ENCODE measurements at regions not wholly inside any gene's neighbourhood (a gene's known extent, or its start where the extent isn't known, plus 50 kb on each side); places are given as distances from the start of the nearest gene placed in this dataset.
"Not testable (repeated sequence)": the region's sequence is repeated elsewhere in the genome, so short reads cannot be mapped to it uniquely, and the experiment has no call there.

- Histone ChIP-seq H3K36me3 (no peaks in the 10 kb centered on the region), H3K27me3 (no peaks in the 10 kb centered on the region), H3K4me3 (no peak overlapping the region), H3K27ac (no peak overlapping the region), H3K9me3 (no peaks in the 10 kb centered on the region), H3K4me1 (no peaks in the 10 kb centered on the region)
- intact Hi-C loops (cut with DNase I; ENCODE audit: low total_unique reads) (no loop called here), in situ Hi-C loops (cut with MboI; ENCODE audit: low sequenced_read_pairs in 4 of 4) (loop anchor here in 1 of 4 donors (10.0 kb wide), 1 partner anchor 65 kb away; no protein-coding TSS in a partner anchor)
- ATAC-seq (no peak), DNase-seq (no peak)
- TF ChIP-seq, protein P1, sequence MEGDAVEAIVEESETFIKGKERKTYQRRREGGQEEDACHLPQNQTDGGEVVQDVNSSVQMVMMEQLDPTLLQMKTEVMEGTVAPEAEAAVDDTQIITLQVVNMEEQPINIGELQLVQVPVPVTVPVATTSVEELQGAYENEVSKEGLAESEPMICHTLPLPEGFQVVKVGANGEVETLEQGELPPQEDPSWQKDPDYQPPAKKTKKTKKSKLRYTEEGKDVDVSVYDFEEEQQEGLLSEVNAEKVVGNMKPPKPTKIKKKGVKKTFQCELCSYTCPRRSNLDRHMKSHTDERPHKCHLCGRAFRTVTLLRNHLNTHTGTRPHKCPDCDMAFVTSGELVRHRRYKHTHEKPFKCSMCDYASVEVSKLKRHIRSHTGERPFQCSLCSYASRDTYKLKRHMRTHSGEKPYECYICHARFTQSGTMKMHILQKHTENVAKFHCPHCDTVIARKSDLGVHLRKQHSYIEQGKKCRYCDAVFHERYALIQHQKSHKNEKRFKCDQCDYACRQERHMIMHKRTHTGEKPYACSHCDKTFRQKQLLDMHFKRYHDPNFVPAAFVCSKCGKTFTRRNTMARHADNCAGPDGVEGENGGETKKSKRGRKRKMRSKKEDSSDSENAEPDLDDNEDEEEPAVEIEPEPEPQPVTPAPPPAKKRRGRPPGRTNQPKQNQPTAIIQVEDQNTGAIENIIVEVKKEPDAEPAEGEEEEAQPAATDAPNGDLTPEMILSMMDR (IDR thresholded peaks at IDR 0.05 in 4 of 5, conservative IDR thresholded peaks at IDR 0.05 in 1 of 5) = no peak
- TF ChIP-seq POLR2A (IDR thresholded peaks at IDR 0.05) = no peak
These were observed 527.2 kb upstream of the RORB start for GRCh38 chr9:73969936-73970335.

DNA sequence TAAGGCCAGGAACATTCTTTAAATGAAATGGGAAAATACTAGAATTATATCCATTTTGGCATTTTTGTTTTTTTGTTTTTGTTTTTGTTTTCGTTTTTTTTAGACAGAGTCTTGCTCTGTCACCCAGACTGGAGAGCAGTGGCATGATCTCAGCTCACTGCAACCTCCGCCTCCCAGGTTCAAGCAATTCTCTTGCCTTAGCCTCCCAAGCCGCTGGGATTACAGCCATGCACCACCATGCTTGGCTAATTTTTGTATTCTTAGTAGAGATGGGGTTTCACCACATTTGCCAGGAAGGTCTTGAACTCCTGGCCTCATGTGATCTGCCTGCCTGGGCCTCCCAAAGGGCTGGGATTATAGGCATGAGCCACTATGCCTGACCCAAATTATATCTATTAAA is 520.7 kb upstream of the RORB start:
- H3K27me3 ChIP-seq; intact Hi-C loops (cut with DNase I; ENCODE audit: low total_unique reads); H3K9me3 ChIP-seq; ATAC-seq; H3K27ac ChIP-seq; in situ Hi-C loops (cut with MboI; ENCODE audit: low sequenced_read_pairs in 4 of 4); H3K36me3 ChIP-seq; H3K4me3 ChIP-seq; H3K4me1 ChIP-seq; DNase-seq: not testable (repeated sequence)

- H3K4me3 ChIP-seq = no peak overlapping the region
- no peak for DNase-seq
- H3K36me3 ChIP-seq = no peaks in the 10 kb centered on the region
- H3K9me3 ChIP-seq = no peaks in the 10 kb centered on the region
- H3K4me1 ChIP-seq = no peaks in the 10 kb centered on the region
- intact Hi-C loops (cut with DNase I; ENCODE audit: low total_unique reads) = no loop called here
- H3K27ac ChIP-seq = no peak overlapping the region
- in situ Hi-C loops (cut with MboI; ENCODE audit: low sequenced_read_pairs in 4 of 4) = no loop called here
- TF ChIP-seq, protein P1 (IDR thresholded peaks at IDR 0.05 in 4 of 5, conservative IDR thresholded peaks at IDR 0.05 in 1 of 5) = no peak
- no peak for TF ChIP-seq POLR2A (IDR thresholded peaks at IDR 0.05)
- no peaks in the 10 kb centered on the region for H3K27me3 ChIP-seq
- ATAC-seq = no peak
These were observed 517.3 kb upstream of the RORB start for GRCh38 chr9:73979894-73980264.

- no peaks in the 10 kb centered on the region for H3K4me1 ChIP-seq
- ATAC-seq (no peak), DNase-seq (no peak)
- TF ChIP-seq, protein P1 (IDR thresholded peaks at IDR 0.05 in 4 of 5, conservative IDR thresholded peaks at IDR 0.05 in 1 of 5) = no peak
- TF ChIP-seq POLR2A (IDR thresholded peaks at IDR 0.05) = no peak
- no peaks in the 10 kb centered on the region for H3K36me3 ChIP-seq
- no peaks in the 10 kb centered on the region for H3K27me3 ChIP-seq
- intact Hi-C loops (cut with DNase I; ENCODE audit: low total_unique reads) (no loop called here), in situ Hi-C loops (cut with MboI; ENCODE audit: low sequenced_read_pairs in 4 of 4) (no loop called here)
- no peak overlapping the region for H3K27ac ChIP-seq
- H3K4me3 ChIP-seq = no peak overlapping the region
- H3K9me3 ChIP-seq = no peaks in the 10 kb centered on the region
These were observed 516.4 kb upstream of the RORB start for GRCh38 chr9:73980754-73981153.

GRCh38 chr9:73981405-73981804 is 515.7 kb upstream of the RORB start:
- ATAC-seq = no peak
- intact Hi-C loops (cut with DNase I; ENCODE audit: low total_unique reads) (no loop called here), in situ Hi-C loops (cut with MboI; ENCODE audit: low sequenced_read_pairs in 4 of 4) (no loop called here)
- TF ChIP-seq, protein P1 (IDR thresholded peaks at IDR 0.05 in 4 of 5, conservative IDR thresholded peaks at IDR 0.05 in 1 of 5) = no peak
- TF ChIP-seq POLR2A (IDR thresholded peaks at IDR 0.05) = no peak
- no peak for DNase-seq
- no peak overlapping the region for H3K27ac ChIP-seq
- no peaks in the 10 kb centered on the region for H3K27me3 ChIP-seq
- no peaks in the 10 kb centered on the region for H3K9me3 ChIP-seq
- no peaks in the 10 kb centered on the region for H3K4me1 ChIP-seq
- H3K36me3 ChIP-seq = no peaks in the 10 kb centered on the region
- H3K4me3 ChIP-seq = no peak overlapping the region

Data from gastrocnemius medialis (tissue), 4 donors.